ENCODE measurements at regions not wholly inside any gene's neighbourhood (a gene's known extent, or its start where the extent isn't known, plus 50 kb on each side); places are given as distances from the start of the nearest gene placed in this dataset.
"Not testable (repeated sequence)": the region's sequence is repeated elsewhere in the genome, so short reads cannot be mapped to it uniquely, and the experiment has no call there.

DNA sequence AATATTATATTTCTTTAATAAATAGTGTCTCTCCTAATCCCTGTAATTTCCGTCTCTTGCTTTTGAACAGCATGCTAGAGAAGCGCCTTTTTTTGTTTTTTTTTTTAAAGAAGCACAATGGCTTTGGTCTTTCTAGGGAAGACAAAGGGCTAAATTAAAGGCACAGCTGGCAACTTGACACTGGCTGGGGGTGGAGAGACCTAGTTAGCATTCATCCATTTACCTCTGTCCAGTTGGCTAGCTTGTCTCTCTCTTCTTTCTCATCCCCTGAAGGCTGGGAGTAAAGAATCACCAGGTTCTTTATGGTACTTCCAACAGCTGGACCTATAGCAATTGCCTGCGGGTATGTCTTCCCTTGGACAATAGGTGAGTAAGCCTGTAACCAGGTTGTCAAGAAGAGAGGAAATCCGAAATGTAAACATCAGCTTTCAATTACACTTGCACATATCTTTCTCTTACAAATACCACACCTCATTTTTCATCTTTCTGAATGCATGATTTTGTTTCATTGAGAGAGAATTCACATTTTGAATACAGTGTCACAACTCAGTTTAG lies 178.4 kb upstream of the GPR101 start:
- Histone ChIP-seq H3K4me3 (no peak overlapping the region), H3K27ac (no peak overlapping the region), H3K27me3 (replicated peaks) (no peaks in the 10 kb centered on the region), H3K4me1 (replicated peaks) (no peaks in the 10 kb centered on the region), H3K9me3 (replicated peaks) (no peaks in the 10 kb centered on the region), H3K36me3 (no peaks in the 10 kb centered on the region)
- no peak for DNase-seq (ENCODE audit: low read depth in 1 of 2, low spot score in 2 of 2)

DNA sequence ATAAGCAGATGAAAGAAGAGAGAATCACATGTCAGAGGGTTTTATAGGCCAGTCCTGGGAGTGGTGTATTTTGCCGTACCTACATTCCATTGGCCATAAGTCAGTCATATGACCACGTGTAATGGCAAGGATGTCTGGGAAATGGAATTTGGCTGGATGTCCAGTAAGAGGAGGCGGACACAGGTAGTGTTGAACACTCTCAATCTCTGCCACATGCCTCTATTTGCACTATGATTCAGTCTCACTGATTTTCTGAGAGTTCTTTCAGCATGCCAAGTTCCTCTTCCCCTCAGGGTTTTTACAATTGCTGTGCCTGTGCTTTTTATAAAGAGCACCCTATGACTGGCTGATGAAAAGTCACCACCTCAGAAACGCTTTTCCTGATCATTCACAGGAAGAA lies 164.2 kb upstream of the GPR101 start:
- Histone ChIP-seq H3K9me3 (replicated peaks) (no peaks in the 10 kb centered on the region), H3K27ac (no peak overlapping the region), H3K27me3 (replicated peaks) (no peaks in the 10 kb centered on the region), H3K36me3 (no peaks in the 10 kb centered on the region), H3K4me3 (no peak overlapping the region), H3K4me1 (replicated peaks) (no peaks in the 10 kb centered on the region)
- DNase-seq (ENCODE audit: low read depth in 1 of 2, low spot score in 2 of 2): no peak

DNA sequence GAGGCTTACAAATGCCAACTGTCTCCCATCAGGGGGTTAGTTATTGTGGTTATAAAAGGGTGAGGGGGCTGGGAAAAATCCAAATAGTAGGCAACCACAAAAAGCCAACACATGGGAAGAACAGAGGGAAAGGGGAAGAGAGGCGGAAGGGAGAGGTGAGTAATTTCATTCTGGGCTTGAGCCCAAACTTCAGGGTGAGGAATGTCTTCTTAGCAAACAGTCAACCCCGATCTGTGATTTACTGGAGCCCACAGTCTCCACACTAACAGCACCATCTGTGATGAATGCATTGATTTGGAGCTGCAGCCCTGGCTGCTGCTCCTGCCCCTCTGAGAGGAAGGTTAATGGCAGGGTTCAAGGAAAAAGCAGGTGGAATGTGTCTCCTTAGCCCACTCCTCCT lies 162.2 kb upstream of the GPR101 start:
- Histone ChIP-seq H3K36me3 (no peaks in the 10 kb centered on the region), H3K4me1 (replicated peaks) (no peaks in the 10 kb centered on the region), H3K9me3 (replicated peaks) (no peaks in the 10 kb centered on the region), H3K27ac (no peak overlapping the region), H3K27me3 (replicated peaks) (no peaks in the 10 kb centered on the region), H3K4me3 (no peak overlapping the region)
- no peak for DNase-seq (ENCODE audit: low read depth in 1 of 2, low spot score in 2 of 2)

DNA sequence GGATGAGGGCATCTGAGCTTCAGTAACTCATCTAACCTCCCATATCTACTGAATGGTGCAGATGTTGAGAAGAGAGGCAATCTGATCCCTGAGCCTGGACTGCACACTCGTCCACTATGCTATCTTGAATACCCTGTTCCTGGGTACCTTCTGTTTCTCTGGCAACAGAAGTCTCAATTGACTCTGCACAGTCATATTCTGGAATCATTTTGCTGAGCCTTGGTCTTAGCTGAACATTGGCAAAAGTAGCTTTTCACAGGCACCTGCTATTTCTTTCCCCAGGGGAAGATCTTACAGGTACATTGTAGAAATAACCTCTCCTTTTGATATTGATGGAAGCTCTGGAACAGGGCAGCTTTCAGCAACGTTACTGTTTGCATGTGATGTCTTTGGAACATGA lies 161.5 kb upstream of the GPR101 start:
- DNase-seq (ENCODE audit: low read depth in 1 of 2, low spot score in 2 of 2): no peak
- H3K36me3 ChIP-seq: no peaks in the 10 kb centered on the region
- H3K4me3 ChIP-seq: no peak overlapping the region
- no peak overlapping the region for H3K27ac ChIP-seq
- H3K9me3 ChIP-seq (replicated peaks): no peaks in the 10 kb centered on the region
- H3K27me3 ChIP-seq (replicated peaks): no peaks in the 10 kb centered on the region
- H3K4me1 ChIP-seq (replicated peaks): no peaks in the 10 kb centered on the region

DNA sequence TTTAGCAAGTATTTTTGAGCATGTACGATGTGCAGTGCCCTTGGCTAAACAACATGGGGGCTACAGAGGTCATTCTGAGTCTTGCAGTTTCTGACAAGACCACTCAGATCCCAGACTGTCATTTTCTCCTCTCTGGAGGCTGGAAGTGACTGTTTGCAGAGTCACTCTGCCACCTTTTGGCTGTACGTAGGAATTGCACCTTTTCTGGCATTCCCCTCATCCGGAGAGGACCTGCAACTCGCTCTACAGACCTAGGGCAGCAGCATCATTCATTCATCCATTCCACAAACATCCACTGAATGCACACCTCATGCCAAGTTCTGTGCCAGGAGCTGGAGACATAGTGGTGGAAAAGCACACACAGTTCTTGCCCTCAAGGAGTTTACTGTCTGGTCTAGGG lies 160.4 kb upstream of the GPR101 start:
- H3K36me3 ChIP-seq: no peaks in the 10 kb centered on the region
- H3K27me3 ChIP-seq (replicated peaks): no peaks in the 10 kb centered on the region
- no peaks in the 10 kb centered on the region for H3K4me1 ChIP-seq (replicated peaks)
- no peak overlapping the region for H3K27ac ChIP-seq
- peak; percentile 12 to 39 for DNase-seq (ENCODE audit: low read depth in 1 of 2, low spot score in 2 of 2)
- H3K9me3 ChIP-seq (replicated peaks): no peaks in the 10 kb centered on the region
- H3K4me3 ChIP-seq: no peak overlapping the region

DNA sequence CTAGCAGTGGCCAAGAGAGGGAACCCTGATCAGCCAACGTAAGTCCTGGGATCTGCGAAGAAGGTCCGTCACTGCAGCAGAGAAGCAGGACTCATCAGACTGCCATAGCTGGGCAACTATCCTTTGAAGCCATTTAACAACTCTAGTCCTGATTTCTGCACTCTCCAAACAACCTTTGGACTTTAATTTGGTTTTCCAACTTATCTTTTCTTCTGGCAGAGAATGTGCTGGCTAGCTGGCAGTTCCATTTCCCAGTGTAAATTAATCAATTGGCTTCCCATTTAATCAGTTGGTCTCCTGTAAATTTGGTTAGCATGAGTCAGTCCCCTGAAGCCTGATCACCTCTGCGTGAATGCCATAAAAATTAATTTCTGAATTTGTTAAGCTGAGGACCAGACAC lies 153.7 kb upstream of the GPR101 start:
- DNase-seq (ENCODE audit: low read depth in 1 of 2, low spot score in 2 of 2): no peak
- Histone ChIP-seq H3K27me3 (replicated peaks) (no peaks in the 10 kb centered on the region), H3K36me3 (no peaks in the 10 kb centered on the region), H3K27ac (no peak overlapping the region), H3K9me3 (replicated peaks) (no peaks in the 10 kb centered on the region), H3K4me1 (replicated peaks) (no peaks in the 10 kb centered on the region), H3K4me3 (no peak overlapping the region)

DNA sequence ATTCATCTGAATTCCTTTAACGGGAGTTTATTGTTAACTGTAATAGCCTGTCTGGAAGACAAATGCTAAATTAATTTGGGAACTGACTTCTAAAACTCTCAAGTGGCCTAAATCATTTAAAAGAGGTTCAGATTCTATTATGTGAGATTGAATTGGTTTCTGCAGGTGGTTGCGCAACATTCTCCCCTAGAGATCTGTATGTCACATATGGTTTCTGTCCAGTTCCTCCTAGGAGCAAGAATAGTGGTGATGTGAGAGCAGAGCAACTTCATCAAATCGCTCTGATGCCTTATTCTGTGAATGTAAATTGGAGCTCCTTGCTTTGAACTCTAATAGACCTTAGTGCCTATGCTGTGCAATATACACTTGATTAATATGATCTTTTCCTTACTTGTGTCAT lies 144.6 kb upstream of the GPR101 start:
- H3K36me3 ChIP-seq: no peaks in the 10 kb centered on the region
- no peak overlapping the region for H3K27ac ChIP-seq
- no peak overlapping the region for H3K4me3 ChIP-seq
- H3K27me3 ChIP-seq (replicated peaks): no peaks in the 10 kb centered on the region
- no peaks in the 10 kb centered on the region for H3K9me3 ChIP-seq (replicated peaks)
- DNase-seq (ENCODE audit: low read depth in 1 of 2, low spot score in 2 of 2): no peak
- H3K4me1 ChIP-seq (replicated peaks): no peaks in the 10 kb centered on the region

DNA sequence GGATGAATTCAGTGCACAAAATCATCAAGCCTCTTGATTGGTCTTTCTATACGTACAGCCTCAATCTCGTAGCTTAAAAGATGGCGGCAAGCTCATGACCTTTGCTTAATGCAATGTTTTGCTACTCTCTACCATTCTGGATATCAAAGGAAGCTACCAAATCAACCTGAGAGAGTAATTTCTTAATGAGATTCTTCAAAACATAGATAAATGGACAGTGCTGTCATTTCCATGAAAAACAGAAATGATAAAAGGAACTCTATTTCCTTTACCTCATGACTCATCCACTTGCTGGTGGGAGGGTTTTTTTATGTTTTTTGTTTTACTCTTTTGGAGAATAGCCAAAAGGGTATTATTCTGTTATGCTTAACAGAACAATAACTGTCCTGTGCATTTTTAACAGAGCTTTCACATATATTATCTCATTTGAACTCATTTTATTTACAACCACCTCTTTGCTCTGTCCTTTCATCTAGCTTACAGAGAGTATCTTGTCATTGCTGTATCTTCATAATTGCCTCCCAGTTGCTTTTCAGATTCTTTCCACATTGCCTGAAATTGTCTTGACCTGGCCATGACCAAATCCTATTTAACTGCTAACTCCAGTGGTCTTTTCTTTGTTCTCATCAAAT lies 138.6 kb upstream of the GPR101 start:
- DNase-seq (ENCODE audit: low read depth in 1 of 2, low spot score in 2 of 2): no peak
- Histone ChIP-seq H3K4me3 (no peak overlapping the region), H3K9me3 (replicated peaks) (no peaks in the 10 kb centered on the region), H3K27me3 (replicated peaks) (no peaks in the 10 kb centered on the region), H3K4me1 (replicated peaks) (no peaks in the 10 kb centered on the region), H3K36me3 (no peaks in the 10 kb centered on the region), H3K27ac (no peak overlapping the region)

DNA sequence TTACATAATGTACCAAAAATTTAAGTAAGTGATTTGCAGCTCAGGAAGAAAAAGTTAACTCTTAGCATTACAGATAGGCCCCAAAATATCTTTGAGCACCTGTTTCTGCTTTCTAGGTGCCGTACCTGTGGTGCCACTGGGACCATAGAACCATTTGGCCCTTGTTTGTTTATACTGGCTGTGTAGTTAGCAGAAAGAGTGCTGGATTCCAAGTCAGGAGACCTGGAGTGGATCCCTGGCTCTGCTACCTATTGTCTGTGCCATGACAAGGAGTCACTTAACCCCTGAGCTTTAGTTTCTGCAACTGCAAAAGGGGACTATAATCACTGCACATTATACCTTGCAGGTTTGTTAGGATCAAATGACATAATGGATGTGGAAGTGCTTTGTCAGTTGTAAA lies 137.8 kb upstream of the GPR101 start:
- Histone ChIP-seq H3K27me3 (replicated peaks) (no peaks in the 10 kb centered on the region), H3K27ac (no peak overlapping the region), H3K4me3 (no peak overlapping the region), H3K36me3 (no peaks in the 10 kb centered on the region), H3K9me3 (replicated peaks) (no peaks in the 10 kb centered on the region), H3K4me1 (replicated peaks) (no peaks in the 10 kb centered on the region)
- no peak for DNase-seq (ENCODE audit: low read depth in 1 of 2, low spot score in 2 of 2)

DNA sequence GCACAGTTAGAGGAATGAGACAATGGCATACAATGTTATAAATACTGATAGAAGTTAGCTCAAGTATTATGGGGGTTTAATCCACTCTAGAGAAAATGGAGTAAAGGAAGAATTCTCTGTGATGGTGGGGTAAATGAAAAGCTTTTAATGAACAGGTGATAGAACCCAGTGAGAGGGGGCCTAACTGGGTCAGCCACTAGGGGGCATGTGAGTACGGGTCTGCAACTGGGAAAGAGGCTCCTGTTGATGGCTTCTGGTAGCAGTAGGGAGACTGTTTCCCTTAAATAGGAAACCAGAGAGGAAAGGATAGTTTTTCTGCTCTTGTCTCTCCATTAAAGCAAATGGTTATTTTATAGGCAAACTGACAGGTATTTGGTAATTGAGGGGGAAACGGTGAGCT lies 132.8 kb upstream of the GPR101 start:
- H3K9me3 ChIP-seq (replicated peaks): no peaks in the 10 kb centered on the region
- H3K4me3 ChIP-seq: no peak overlapping the region
- H3K36me3 ChIP-seq: no peaks in the 10 kb centered on the region
- H3K27ac ChIP-seq: no peak overlapping the region
- H3K4me1 ChIP-seq (replicated peaks): no peaks in the 10 kb centered on the region
- H3K27me3 ChIP-seq (replicated peaks): no peaks in the 10 kb centered on the region
- no peak for DNase-seq (ENCODE audit: low read depth in 1 of 2, low spot score in 2 of 2)

DNA sequence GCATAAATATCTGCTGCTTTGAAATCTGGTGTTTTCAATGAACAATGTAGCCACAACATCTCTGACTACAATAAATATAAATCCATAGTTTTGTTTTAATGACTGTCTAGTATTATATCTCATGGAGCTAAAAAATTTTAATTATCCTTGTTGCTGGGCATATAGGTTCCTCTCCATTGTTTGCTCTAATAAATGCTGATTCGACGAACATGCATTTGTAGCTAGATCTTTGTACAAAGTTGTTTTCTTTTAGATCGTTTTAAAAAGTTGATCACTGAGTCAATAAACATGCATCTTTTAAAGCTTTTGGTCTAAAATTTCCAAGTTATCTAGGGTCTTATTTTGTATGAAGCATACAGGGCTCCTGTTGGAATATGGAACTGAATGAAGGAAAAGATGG lies 130.5 kb upstream of the GPR101 start:
- H3K9me3 ChIP-seq (replicated peaks): no peaks in the 10 kb centered on the region
- no peaks in the 10 kb centered on the region for H3K4me1 ChIP-seq (replicated peaks)
- H3K36me3 ChIP-seq: no peaks in the 10 kb centered on the region
- DNase-seq (ENCODE audit: low read depth in 1 of 2, low spot score in 2 of 2): no peak
- H3K4me3 ChIP-seq: no peak overlapping the region
- no peak overlapping the region for H3K27ac ChIP-seq
- H3K27me3 ChIP-seq (replicated peaks): no peaks in the 10 kb centered on the region

DNA sequence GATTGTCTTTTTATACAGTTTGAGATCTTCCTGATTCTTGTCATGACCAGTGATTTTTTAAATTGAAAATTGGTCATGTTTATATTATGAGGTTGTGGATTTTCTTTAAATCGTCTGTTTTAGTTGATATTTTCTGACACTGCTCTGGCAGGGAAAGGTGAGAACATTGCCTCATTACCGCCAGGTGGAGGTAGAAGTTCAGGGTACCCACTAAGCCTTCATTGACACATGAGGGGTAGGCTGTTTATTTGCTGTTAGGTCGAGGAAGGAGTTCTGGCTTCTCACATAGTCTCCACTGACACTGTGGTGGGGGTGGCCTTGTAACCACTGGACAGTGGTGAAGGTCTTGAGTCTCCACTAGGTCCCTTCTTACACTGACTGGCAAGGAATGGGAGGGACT lies 117.6 kb upstream of the GPR101 start:
- Histone ChIP-seq H3K9me3 (replicated peaks) (no peaks in the 10 kb centered on the region), H3K4me3 (no peak overlapping the region), H3K27ac (no peak overlapping the region), H3K4me1 (replicated peaks) (no peaks in the 10 kb centered on the region), H3K27me3 (replicated peaks) (no peaks in the 10 kb centered on the region), H3K36me3 (no peaks in the 10 kb centered on the region)
- DNase-seq (ENCODE audit: low read depth in 1 of 2, low spot score in 2 of 2): no peak

DNA sequence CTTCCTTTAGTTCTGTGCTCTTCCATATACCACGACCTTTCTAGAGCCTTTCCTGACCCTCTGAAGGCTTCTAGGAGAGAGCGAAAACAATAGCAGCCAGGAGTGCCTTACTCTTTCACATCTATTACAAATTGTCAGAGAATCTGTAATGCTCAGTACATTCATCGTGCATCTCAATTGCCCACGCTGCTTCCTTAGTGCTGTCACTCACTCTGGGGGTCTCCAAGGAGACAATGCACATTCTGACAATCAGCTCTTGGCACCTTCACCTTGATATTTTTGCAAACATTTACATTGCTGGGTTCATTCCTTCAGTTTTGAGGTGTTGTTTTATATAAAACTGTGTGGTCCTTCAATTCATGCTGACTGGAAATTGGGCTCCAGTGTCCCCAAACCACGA lies 110.1 kb upstream of the GPR101 start:
- no peak for DNase-seq (ENCODE audit: low read depth in 1 of 2, low spot score in 2 of 2)
- Histone ChIP-seq H3K4me1 (replicated peaks) (no peaks in the 10 kb centered on the region), H3K27ac (no peak overlapping the region), H3K36me3 (no peaks in the 10 kb centered on the region), H3K4me3 (no peak overlapping the region), H3K27me3 (replicated peaks) (no peaks in the 10 kb centered on the region), H3K9me3 (replicated peaks) (no peaks in the 10 kb centered on the region)

DNA sequence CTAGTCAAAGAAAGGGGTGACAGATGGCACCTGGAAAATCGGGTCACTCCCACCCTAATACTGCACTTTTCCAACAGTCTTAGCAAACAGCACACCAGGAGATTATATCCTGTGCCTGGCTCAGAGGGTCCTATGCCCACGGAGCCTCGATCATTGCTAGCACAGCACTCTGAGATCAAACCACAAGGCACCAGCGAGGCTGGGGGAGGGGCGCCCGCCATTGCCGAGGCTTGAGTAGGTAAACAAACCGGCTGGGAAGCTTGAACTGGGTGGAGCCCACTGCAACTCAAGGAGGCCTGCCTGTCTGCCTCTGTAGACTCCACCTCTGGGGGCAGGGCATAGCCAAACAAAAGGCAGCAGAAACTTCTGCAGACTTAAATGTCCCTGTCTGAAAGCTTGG lies 88.9 kb upstream of the GPR101 start:
- not testable (repeated sequence) for H3K9me3 ChIP-seq (replicated peaks); H3K4me1 ChIP-seq (replicated peaks); H3K4me3 ChIP-seq; H3K27me3 ChIP-seq (replicated peaks); H3K27ac ChIP-seq; H3K36me3 ChIP-seq; DNase-seq (ENCODE audit: low read depth in 1 of 2, low spot score in 2 of 2)

DNA sequence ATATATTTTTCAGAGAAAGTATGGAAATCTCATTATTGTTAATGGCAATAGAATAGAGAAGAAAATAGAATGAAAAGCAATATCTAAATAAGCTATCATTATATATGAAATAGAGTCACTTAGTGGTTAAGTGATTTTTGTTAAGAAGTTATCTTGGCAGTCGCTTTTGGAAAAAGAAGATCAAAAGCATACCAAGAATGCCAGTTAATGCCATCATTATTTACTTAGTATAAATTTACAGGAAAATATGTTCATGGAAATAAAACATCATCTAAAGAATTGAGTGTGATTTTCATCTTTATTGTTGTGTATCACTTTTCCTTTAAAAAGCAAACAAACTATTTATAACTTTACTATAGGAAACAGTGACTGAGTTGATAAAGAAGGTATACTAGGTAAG lies 85.3 kb upstream of the GPR101 start:
- no peak overlapping the region for H3K4me3 ChIP-seq
- DNase-seq (ENCODE audit: low read depth in 1 of 2, low spot score in 2 of 2): no peak

More for the DNA sequence above, 85.3 kb upstream of the GPR101 start:
- H3K27me3 ChIP-seq (replicated peaks): no peaks in the 10 kb centered on the region
- no peaks in the 10 kb centered on the region for H3K4me1 ChIP-seq (replicated peaks)
- H3K9me3 ChIP-seq (replicated peaks): no peaks in the 10 kb centered on the region
- no peaks in the 10 kb centered on the region for H3K36me3 ChIP-seq
- H3K27ac ChIP-seq: no peak overlapping the region
